ENCODE measurements at regions not wholly inside any gene's neighbourhood (a gene's known extent, or its start where the extent isn't known, plus 50 kb on each side); places are given as distances from the start of the nearest gene placed in this dataset.

- DNase-seq (ENCODE audit: low read depth, low spot score), result no peak
- in situ Hi-C loops (cut with HindIII; ENCODE audit: low sequenced_read_pairs), result no loop called here
- no peak overlapping the region for H3K4me3 ChIP-seq (ENCODE audit: low read depth, low read length)
- no peak for TF ChIP-seq CTCF (IDR thresholded peaks at IDR 0.05; ENCODE audit: low read depth, low read length)
Measured at GRCh38 chr10:117477211-117477947, 65.2 kb upstream of the EMX2 start.

GRCh38 chr10:117476716-117477115, 65.8 kb upstream of the EMX2 start:
- in situ Hi-C loops (cut with HindIII; ENCODE audit: low sequenced_read_pairs), result no loop called here
- no peak for DNase-seq (ENCODE audit: low read depth, low spot score)
- no peak for TF ChIP-seq CTCF (IDR thresholded peaks at IDR 0.05; ENCODE audit: low read depth, low read length)
- no peak overlapping the region for H3K4me3 ChIP-seq (ENCODE audit: low read depth, low read length)

GRCh38 chr10:117476281-117476680, 66.3 kb upstream of the EMX2 start:
- DNase-seq (ENCODE audit: low read depth, low spot score), result no peak
- H3K4me3 ChIP-seq (ENCODE audit: low read depth, low read length), result no peak overlapping the region
- in situ Hi-C loops (cut with HindIII; ENCODE audit: low sequenced_read_pairs), result no loop called here
- TF ChIP-seq CTCF (IDR thresholded peaks at IDR 0.05; ENCODE audit: low read depth, low read length), result no peak

GRCh38 chr10:117472872-117473271, 69.7 kb upstream of the EMX2 start:
- H3K4me3 ChIP-seq (ENCODE audit: low read depth, low read length), result no peak overlapping the region
- TF ChIP-seq CTCF (IDR thresholded peaks at IDR 0.05; ENCODE audit: low read depth, low read length), result no peak
- DNase-seq (ENCODE audit: low read depth, low spot score), result no peak
- in situ Hi-C loops (cut with HindIII; ENCODE audit: low sequenced_read_pairs), result no loop called here

- in situ Hi-C loops (cut with HindIII; ENCODE audit: low sequenced_read_pairs), result no loop called here
- H3K4me3 ChIP-seq (ENCODE audit: low read depth, low read length), result no peak overlapping the region
- no peak for DNase-seq (ENCODE audit: low read depth, low spot score)
- TF ChIP-seq CTCF (IDR thresholded peaks at IDR 0.05; ENCODE audit: low read depth, low read length), result no peak
Measured at GRCh38 chr10:117471344-117471874, 71.1 kb upstream of the EMX2 start.

- in situ Hi-C loops (cut with HindIII; ENCODE audit: low sequenced_read_pairs), result no loop called here
- TF ChIP-seq CTCF (IDR thresholded peaks at IDR 0.05; ENCODE audit: low read depth, low read length), result no peak
- no peak overlapping the region for H3K4me3 ChIP-seq (ENCODE audit: low read depth, low read length)
Measured at GRCh38 chr10:117470733-117471132, 71.8 kb upstream of the EMX2 start.

More at GRCh38 chr10:117470733-117471132, 71.8 kb upstream of the EMX2 start:
- no peak for DNase-seq (ENCODE audit: low read depth, low spot score)

Measured in astrocyte of the spinal cord (primary cell).